PC-3 (cell line): ENCODE measurements at regions not wholly inside any gene's neighbourhood (a gene's known extent, or its start where the extent isn't known, plus 50 kb on each side); places are given as distances from the start of the nearest gene placed in this dataset.

ENCODE experiments used
- ATAC-seq: fragments of 200-7000 bp; cut with Tn5 transposase; 2 replicates; pipeline ENCODE4 v1.9.1; 2020; ENCODE audit warnings: mild to moderate bottlenecking, moderate library complexity
- BruUV-seq: library from RNA; stranded (reverse); fragments of 400-500 nt; replicated peaks from 2 replicates; lab custom pipeline; 2021; lab: Mats Ljungman, UMichigan
- CTCF ChIA-PET: fragments of 300-600 bp; sonication (Branson Sonifier 250); formaldehyde crosslinking; loops from one replicate; lab custom pipeline; 2022; ENCODE audit warnings: antibody characterized with exemption; lab: Charles Lee
- POLR2A ChIA-PET: fragments of 300-600 bp; sonication (Branson Sonifier 250); formaldehyde crosslinking; loops from one replicate; lab custom pipeline; 2022; ENCODE audit warnings: antibody characterized with exemption; ENCODE audit not compliant: unreplicated experiment; lab: Charles Lee
- DNase-seq: peaks from one replicate; pipeline ENCODE4 v3.0.0-alpha.2; 2015
- H2AFZ ChIP-seq: fragments of 300-600 bp; sonication (generic); 2 replicates; pipeline ENCODE4 v1.6.0; 2016; ENCODE audit warnings: antibody characterized with exemption, low read length
- H3F3A ChIP-seq: fragments of 300-600 bp; sonication (generic); one replicate; pipeline ENCODE4 v1.6.0; 2017; ENCODE audit warnings: antibody characterized with exemption, low read length, control low read depth, mild to moderate bottlenecking; ENCODE audit not compliant: unreplicated experiment
- H3K27ac ChIP-seq: fragments of 300-600 bp; sonication (generic); 2 replicates; pipeline ENCODE4 v1.5.1; 2016; ENCODE audit warnings: mild to moderate bottlenecking, low read length
- H3K27me3 ChIP-seq: fragments of 300-600 bp; sonication (generic); 2 replicates; pipeline ENCODE4 v1.6.1; 2016; ENCODE audit warnings: low read length, mixed read lengths
- H3K36me3 ChIP-seq: fragments of 300-600 bp; sonication (generic); 2 replicates; pipeline ENCODE4 v1.6.1; 2016; ENCODE audit warnings: low read depth, mixed run types, low read length, mixed read lengths
- H3K4me1 ChIP-seq: fragments of 300-600 bp; sonication (generic); 2 replicates; pipeline ENCODE4 v1.5.1; 2016; ENCODE audit warnings: low read length; ENCODE audit not compliant: insufficient read depth
- H3K4me2 ChIP-seq: fragments of 300-600 bp; sonication (generic); 2 replicates; pipeline ENCODE4 v1.6.0; 2016; ENCODE audit warnings: low read length
- H3K4me3 ChIP-seq: fragments of 300-600 bp; sonication (generic); 2 replicates; pipeline ENCODE4 v1.5.1; 2016; ENCODE audit warnings: mild to moderate bottlenecking, low read length, mixed read lengths
- H3K79me2 ChIP-seq: fragments of 300-600 bp; sonication (generic); 2 replicates; pipeline ENCODE4 v1.6.1; 2017; ENCODE audit warnings: low read length, mixed read lengths
- H3K9ac ChIP-seq: fragments of 300-600 bp; sonication (generic); 2 replicates; pipeline ENCODE4 v1.6.0; 2016; ENCODE audit warnings: mild to moderate bottlenecking, low read length
- H3K9me2 ChIP-seq: fragments of 300-600 bp; sonication (generic); replicated peaks from 2 replicates; pipeline ENCODE4 v1.6.1; 2016; ENCODE audit warnings: mixed run types, low read length, mixed read lengths
- H3K9me3 ChIP-seq: fragments of 300-600 bp; sonication (generic); 2 replicates; pipeline ENCODE4 v1.6.1; 2016; ENCODE audit warnings: low read length, mixed read lengths
- H4K20me1 ChIP-seq: fragments of 300-600 bp; sonication (generic); 2 replicates; pipeline ENCODE4 v1.6.1; 2016; ENCODE audit warnings: low read length, mixed read lengths
- CTCF ChIP-seq: fragments of 300-600 bp; sonication (generic); conservative IDR thresholded peaks from 2 replicates; pipeline ENCODE4 v1.5.1; 2017; ENCODE audit warnings: antibody characterized with exemption, low read depth, mild to moderate bottlenecking, low read length
- EZH2 ChIP-seq: fragments of 300-600 bp; sonication (generic); IDR thresholded peaks from one replicate; pipeline ENCODE4 v1.6.1; 2017; ENCODE audit warnings: antibody characterized with exemption, mild to moderate bottlenecking, low read length; ENCODE audit not compliant: unreplicated experiment
- EZH2phosphoT487 ChIP-seq: fragments of 300-600 bp; sonication (generic); IDR thresholded peaks from 2 replicates; pipeline ENCODE4 v1.6.1; 2018; ENCODE audit warnings: mild to moderate bottlenecking, antibody characterized with exemption, low read length, borderline replicate concordance
- intact Hi-C: fragments of 100-400 bp; cut with micrococcal nuclease; formaldehyde crosslinking; loops from 2 replicates; pipeline ENCODE4 v1.9.0; 2023

- TF ChIP-seq EZH2 (no peak), EZH2phosphoT487 (no peak), CTCF (no peak)
- DNase-seq = no peak
- no peaks in the 10 kb centered on the region for H3K9me3 ChIP-seq
- peaks cover 14% of the 10 kb centered on the region for H3K27me3 ChIP-seq
- BruUV-seq = no TSS peak
- CTCF ChIA-PET = no interaction called here
- H3K4me1 ChIP-seq = no peaks in the 10 kb centered on the region
- ATAC-seq = no peak
- H3K4me2 ChIP-seq = no peak overlapping the region
- POLR2A ChIA-PET = no interaction called here
- intact Hi-C loops = no loop called here
- H4K20me1 ChIP-seq = no peaks in the 10 kb centered on the region
- no peaks in the 10 kb centered on the region for H3K79me2 ChIP-seq
- H3K9me2 ChIP-seq = no peaks in the 10 kb centered on the region
- H3F3A ChIP-seq = no peaks in the 10 kb centered on the region
- H3K4me3 ChIP-seq = no peak overlapping the region
- no peak overlapping the region for H3K9ac ChIP-seq
- H3K27ac ChIP-seq = no peak overlapping the region
- no peak overlapping the region for H2AFZ ChIP-seq
- H3K36me3 ChIP-seq = no peaks in the 10 kb centered on the region
Measured at GRCh38 chr15:88716543-88717381, 77.9 kb downstream of the ISG20 start.

- Histone ChIP-seq H3K79me2 (no peaks in the 10 kb centered on the region), H3K4me2 (no peak overlapping the region), H3K9me3 (no peaks in the 10 kb centered on the region), H3K27ac (no peak overlapping the region), H3K9me2 (no peaks in the 10 kb centered on the region), H3K9ac (no peak overlapping the region), H3K27me3 (peaks cover 9% of the 10 kb centered on the region), H2AFZ (no peak overlapping the region), H3K36me3 (no peaks in the 10 kb centered on the region), H3F3A (no peaks in the 10 kb centered on the region), H3K4me1 (no peaks in the 10 kb centered on the region), H3K4me3 (no peak overlapping the region), H4K20me1 (no peaks in the 10 kb centered on the region)
- intact Hi-C loops = no loop called here
- ChIA-PET POLR2A (no interaction called here), CTCF (no interaction called here)
- no peak for ATAC-seq
- no peak for TF ChIP-seq EZH2
- no peak for TF ChIP-seq CTCF
- TF ChIP-seq EZH2phosphoT487 = no peak
- no peak for DNase-seq
- BruUV-seq = no TSS peak
Measured at GRCh38 chr15:88717382-88718031, 78.7 kb downstream of the ISG20 start.

- no peaks in the 10 kb centered on the region; the same call in none of the 2 replicates for H3K27me3 ChIP-seq
- H3K4me3 ChIP-seq = no peak overlapping the region
- no peak overlapping the region for H3K27ac ChIP-seq
- no peak overlapping the region for H3K9ac ChIP-seq
- no peaks in the 10 kb centered on the region for H3K79me2 ChIP-seq
- DNase-seq (no peak), ATAC-seq (no peak)
- TF ChIP-seq EZH2phosphoT487 = no peak
- no peak for TF ChIP-seq EZH2
- TF ChIP-seq CTCF = no peak
- no peaks in the 10 kb centered on the region for H3K9me2 ChIP-seq
- no TSS peak for BruUV-seq
- intact Hi-C loops = no loop called here
- ChIA-PET CTCF (no interaction called here), POLR2A (no interaction called here)
- H3K36me3 ChIP-seq = no peaks in the 10 kb centered on the region
- H3K4me2 ChIP-seq = no peak overlapping the region
- no peaks in the 10 kb centered on the region for H3K4me1 ChIP-seq
- no peak overlapping the region for H2AFZ ChIP-seq
- no peaks in the 10 kb centered on the region for H4K20me1 ChIP-seq
- no peaks in the 10 kb centered on the region for H3K9me3 ChIP-seq
- H3F3A ChIP-seq = no peaks in the 10 kb centered on the region
Measured at GRCh38 chr15:88718731-88719130, 79.9 kb downstream of the ISG20 start.
